ENCODE measurements at regions not wholly inside any gene's neighbourhood (a gene's known extent, or its start where the extent isn't known, plus 50 kb on each side); places are given as distances from the start of the nearest gene placed in this dataset.

DNA sequence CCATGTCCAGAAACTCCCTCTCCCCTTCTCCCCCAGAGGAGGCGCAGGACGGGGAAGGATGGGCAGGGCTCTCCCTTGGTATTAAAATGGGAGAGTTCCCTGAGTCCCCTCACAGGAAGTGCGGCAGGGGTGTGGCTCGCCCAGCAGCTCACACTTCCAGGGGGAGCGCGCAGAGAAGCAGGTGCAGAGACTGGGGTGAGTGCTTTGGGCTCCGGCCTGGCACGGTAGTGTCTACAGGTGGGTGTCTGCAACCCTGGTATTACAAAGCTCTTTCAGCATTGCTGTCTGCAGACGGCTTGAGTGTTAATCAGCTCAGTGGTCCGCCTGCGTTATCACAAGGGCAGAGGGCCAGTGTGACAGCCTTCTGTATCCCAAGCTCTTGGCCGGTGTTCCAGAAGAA lies 114.9 kb upstream of the FBXL7 start:
- no peaks in the 10 kb centered on the region for H3K36me3 ChIP-seq (ENCODE audit: insufficient read depth, low read length, poor library complexity, severe bottlenecking)
- no peak overlapping the region for H3K4me3 ChIP-seq (ENCODE audit: low read depth, low read length, poor library complexity, severe bottlenecking)
- BruUV-seq (replicated peaks), result no TSS peak
- POLR2A ChIA-PET (ENCODE audit: low non-redundant PET), result no interaction called here
- TF ChIP-seq, protein P1, sequence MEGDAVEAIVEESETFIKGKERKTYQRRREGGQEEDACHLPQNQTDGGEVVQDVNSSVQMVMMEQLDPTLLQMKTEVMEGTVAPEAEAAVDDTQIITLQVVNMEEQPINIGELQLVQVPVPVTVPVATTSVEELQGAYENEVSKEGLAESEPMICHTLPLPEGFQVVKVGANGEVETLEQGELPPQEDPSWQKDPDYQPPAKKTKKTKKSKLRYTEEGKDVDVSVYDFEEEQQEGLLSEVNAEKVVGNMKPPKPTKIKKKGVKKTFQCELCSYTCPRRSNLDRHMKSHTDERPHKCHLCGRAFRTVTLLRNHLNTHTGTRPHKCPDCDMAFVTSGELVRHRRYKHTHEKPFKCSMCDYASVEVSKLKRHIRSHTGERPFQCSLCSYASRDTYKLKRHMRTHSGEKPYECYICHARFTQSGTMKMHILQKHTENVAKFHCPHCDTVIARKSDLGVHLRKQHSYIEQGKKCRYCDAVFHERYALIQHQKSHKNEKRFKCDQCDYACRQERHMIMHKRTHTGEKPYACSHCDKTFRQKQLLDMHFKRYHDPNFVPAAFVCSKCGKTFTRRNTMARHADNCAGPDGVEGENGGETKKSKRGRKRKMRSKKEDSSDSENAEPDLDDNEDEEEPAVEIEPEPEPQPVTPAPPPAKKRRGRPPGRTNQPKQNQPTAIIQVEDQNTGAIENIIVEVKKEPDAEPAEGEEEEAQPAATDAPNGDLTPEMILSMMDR (conservative IDR thresholded peaks at IDR 0.05; ENCODE audit: low read depth, low read length), result no peak
- TF ChIP-seq EZH2 (IDR thresholded peaks at IDR 0.05; ENCODE audit: borderline replicate concordance, low read depth, low read length, poor library complexity, severe bottlenecking), result no peak
- CTCF ChIA-PET, result no interaction called here
- intact Hi-C loops (cut with micrococcal nuclease; ENCODE audit: unreplicated experiment), result no loop called here
- H3K27ac ChIP-seq (ENCODE audit: low read depth, low read length, poor library complexity, severe bottlenecking), result no peak overlapping the region
- no peak for DNase-seq (ENCODE audit: low spot score)
- no peaks in the 10 kb centered on the region for H3K9me3 ChIP-seq (ENCODE audit: low read depth, low read length, poor library complexity, severe bottlenecking)
- no peaks in the 10 kb centered on the region for H3K4me1 ChIP-seq (ENCODE audit: insufficient read depth, low read length, poor library complexity, severe bottlenecking)
- H3K27me3 ChIP-seq (replicated peaks; ENCODE audit: insufficient read depth, low read depth, low read length, poor library complexity), result no peaks in the 10 kb centered on the region

DNA sequence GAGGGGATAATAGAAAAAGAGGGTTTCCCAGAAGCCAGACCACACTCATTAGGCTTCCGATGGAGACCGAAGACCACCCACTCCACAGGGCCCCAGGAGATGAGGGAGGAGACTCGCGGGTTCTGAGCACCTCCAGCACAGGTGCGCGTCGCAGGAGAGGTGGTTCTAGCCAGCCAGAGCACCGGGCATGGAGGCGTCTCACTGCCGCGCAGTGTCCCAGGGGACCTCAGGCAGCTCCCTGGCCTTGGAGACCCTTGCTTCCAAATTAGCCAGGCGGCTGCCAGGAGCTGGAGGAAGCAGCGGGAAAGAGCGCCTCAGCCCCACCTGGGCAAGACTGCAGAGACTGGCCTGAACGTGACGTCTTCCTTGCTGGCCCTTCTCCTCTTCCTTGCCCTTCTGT lies 115.4 kb upstream of the FBXL7 start:
- Histone ChIP-seq H3K4me3 (ENCODE audit: low read depth, low read length, poor library complexity, severe bottlenecking) (no peak overlapping the region), H3K27me3 (replicated peaks; ENCODE audit: insufficient read depth, low read depth, low read length, poor library complexity) (no peaks in the 10 kb centered on the region), H3K27ac (ENCODE audit: low read depth, low read length, poor library complexity, severe bottlenecking) (no peak overlapping the region), H3K4me1 (ENCODE audit: insufficient read depth, low read length, poor library complexity, severe bottlenecking) (no peaks in the 10 kb centered on the region), H3K36me3 (ENCODE audit: insufficient read depth, low read length, poor library complexity, severe bottlenecking) (no peaks in the 10 kb centered on the region), H3K9me3 (ENCODE audit: low read depth, low read length, poor library complexity, severe bottlenecking) (no peaks in the 10 kb centered on the region)
- POLR2A ChIA-PET (ENCODE audit: low non-redundant PET), result no interaction called here
- intact Hi-C loops (cut with micrococcal nuclease; ENCODE audit: unreplicated experiment), result no loop called here
- DNase-seq (ENCODE audit: low spot score), result no peak
- no TSS peak for BruUV-seq (replicated peaks)
- TF ChIP-seq, protein P1 (conservative IDR thresholded peaks at IDR 0.05; ENCODE audit: low read depth, low read length), result no peak
- no peak for TF ChIP-seq EZH2 (IDR thresholded peaks at IDR 0.05; ENCODE audit: borderline replicate concordance, low read depth, low read length, poor library complexity, severe bottlenecking)
- CTCF ChIA-PET, result no interaction called here

DNA sequence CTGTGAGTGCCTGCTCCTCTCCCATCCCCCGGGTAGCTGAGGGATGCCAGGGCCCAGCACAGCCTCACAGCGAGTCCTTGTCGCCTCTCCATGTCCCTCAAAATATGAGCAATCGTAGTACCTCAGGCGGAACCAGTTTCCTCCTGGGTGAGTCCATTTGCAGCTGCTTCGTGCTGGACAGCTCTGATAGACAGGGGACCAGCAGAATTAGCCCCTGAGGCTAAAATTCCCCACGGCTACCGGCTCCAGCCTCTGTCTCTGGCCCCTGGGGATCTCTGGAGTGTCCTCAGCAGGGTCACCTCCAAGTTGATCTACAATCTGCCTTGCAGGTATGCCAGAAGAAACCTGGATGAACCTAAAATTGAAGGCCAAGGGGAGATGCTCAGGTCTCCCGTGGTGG lies 115.8 kb upstream of the FBXL7 start:
- Histone ChIP-seq H3K4me1 (ENCODE audit: insufficient read depth, low read length, poor library complexity, severe bottlenecking) (no peaks in the 10 kb centered on the region), H3K36me3 (ENCODE audit: insufficient read depth, low read length, poor library complexity, severe bottlenecking) (no peaks in the 10 kb centered on the region), H3K27ac (ENCODE audit: low read depth, low read length, poor library complexity, severe bottlenecking) (no peak overlapping the region), H3K9me3 (ENCODE audit: low read depth, low read length, poor library complexity, severe bottlenecking) (no peaks in the 10 kb centered on the region), H3K27me3 (replicated peaks; ENCODE audit: insufficient read depth, low read depth, low read length, poor library complexity) (no peaks in the 10 kb centered on the region), H3K4me3 (ENCODE audit: low read depth, low read length, poor library complexity, severe bottlenecking) (no peak overlapping the region)
- BruUV-seq (replicated peaks), result no TSS peak
- ChIA-PET POLR2A (ENCODE audit: low non-redundant PET) (no interaction called here), CTCF (no interaction called here)
- no peak for DNase-seq (ENCODE audit: low spot score)
- intact Hi-C loops (cut with micrococcal nuclease; ENCODE audit: unreplicated experiment), result no loop called here
- no peak for TF ChIP-seq EZH2 (IDR thresholded peaks at IDR 0.05; ENCODE audit: borderline replicate concordance, low read depth, low read length, poor library complexity, severe bottlenecking)
- TF ChIP-seq, protein P1 (conservative IDR thresholded peaks at IDR 0.05; ENCODE audit: low read depth, low read length), result no peak
